Testis (tissue), 2 donors: ENCODE measurements at regions not wholly inside any gene's neighbourhood (a gene's known extent, or its start where the extent isn't known, plus 50 kb on each side); places are given as distances from the start of the nearest gene placed in this dataset.

ENCODE experiments used
- DNase-seq: peaks from one replicate; pipeline ENCODE4 v3.0.0-alpha.2; 2019
- H3K27ac ChIP-seq, 2 donors: fragments of 200-600 bp; sonication (generic); one replicate each; pipeline ENCODE4 v1.5.1; 2019
- H3K27me3 ChIP-seq: fragments of 200-600 bp; sonication (generic); one replicate; pipeline ENCODE4 v1.5.1; 2019
- H3K36me3 ChIP-seq: fragments of 200-600 bp; sonication (generic); one replicate; pipeline ENCODE4 v1.5.1; 2017; ENCODE audit warnings: low read depth; ENCODE audit errors: missing control alignments
- H3K4me1 ChIP-seq: fragments of 200-600 bp; sonication (generic); one replicate; pipeline ENCODE4 v1.5.1; 2019
- H3K4me3 ChIP-seq, 2 donors: fragments of 200-600 bp; sonication (generic); one replicate each; pipeline ENCODE4 v1.5.1; 2017 to 2019
- H3K9me3 ChIP-seq: fragments of 200-600 bp; sonication (generic); one replicate; pipeline ENCODE4 v1.5.1; 2017
- CTCF ChIP-seq, 3 experiments: fragments of 450-650 bp in 2 of 3; fragments of 200-600 bp in 1 of 3; sonication (generic) in 1 of 3; IDR thresholded peaks; one replicate each; pipeline ENCODE4 v1.5.1; 2016 to 2019; ENCODE audit warnings: antibody characterized with exemption in 3 of 3, mild to moderate bottlenecking in 2 of 3, moderate library complexity in 1 of 3
- POLR2A ChIP-seq: fragments of 450-650 bp; IDR thresholded peaks from one replicate; pipeline ENCODE4 v1.6.1; 2017; ENCODE audit warnings: antibody characterized with exemption, mild to moderate bottlenecking, moderate library complexity
- WGBS, 2 donors: methylation state at CpG; one replicate each; pipeline ENCODE4 v1.1.5; 2018; 5-methylcytosine and 5-hydroxymethylcytosine counted together
- intact Hi-C: fragments of 100-400 bp; cut with DNase I; formaldehyde crosslinking; loops from one replicate; pipeline ENCODE4 v1.15.1; 2023; ENCODE audit warnings: low total_unique reads

- no peak for DNase-seq
- no peaks in the 10 kb centered on the region for H3K4me1 ChIP-seq
- intact Hi-C loops, result no loop called here
- WGBS, 2 donors, result 67 to 76% methylated on average over 6 of the region's 6 CpGs
- no peak overlapping the region for H3K27ac ChIP-seq
- H3K4me3 ChIP-seq, result no peak overlapping the region
- no peaks in the 10 kb centered on the region for H3K27me3 ChIP-seq
- no peaks in the 10 kb centered on the region for H3K9me3 ChIP-seq
- no peaks in the 10 kb centered on the region for H3K36me3 ChIP-seq
- TF ChIP-seq CTCF (IDR thresholded peaks at IDR 0.05) (no peak), POLR2A (no peak)
These were observed 60.7 kb upstream of the ITGA4 start for GRCh38 chr2:181396256-181397123.

- intact Hi-C loops, result no loop called here
- no peaks in the 10 kb centered on the region for H3K9me3 ChIP-seq
- 69 to 84% methylated on average over 4 of the region's 4 CpGs for WGBS, 2 donors
These were observed 59.9 kb upstream of the ITGA4 start for GRCh38 chr2:181397331-181397730.

GRCh38 chr2:181398000-181398399, 59.2 kb upstream of the ITGA4 start:
- no peak for DNase-seq
- no peaks in the 10 kb centered on the region for H3K27me3 ChIP-seq
- intact Hi-C loops, result no loop called here

More at GRCh38 chr2:181397331-181397730, 59.9 kb upstream of the ITGA4 start:
- H3K27ac ChIP-seq, result no peak overlapping the region
- no peaks in the 10 kb centered on the region for H3K27me3 ChIP-seq
- no peak for TF ChIP-seq POLR2A
- no peak for TF ChIP-seq CTCF (IDR thresholded peaks at IDR 0.05)
- H3K4me3 ChIP-seq, result no peak overlapping the region
- H3K4me1 ChIP-seq, result no peaks in the 10 kb centered on the region
- DNase-seq, result no peak
- H3K36me3 ChIP-seq, result no peaks in the 10 kb centered on the region

GRCh38 chr2:181399027-181399426, 58.2 kb upstream of the ITGA4 start:
- Histone ChIP-seq H3K36me3 (no peaks in the 10 kb centered on the region), H3K27ac (no peak overlapping the region), H3K9me3 (no peaks in the 10 kb centered on the region), H3K27me3 (no peaks in the 10 kb centered on the region), H3K4me3 (no peak overlapping the region), H3K4me1 (no peaks in the 10 kb centered on the region)
- DNase-seq, result no peak
- no peak for TF ChIP-seq CTCF (IDR thresholded peaks at IDR 0.05)
- TF ChIP-seq POLR2A, result no peak
- WGBS, 2 donors, result 92 to 95% methylated on average over 3 to 4 of the region's 4 CpGs
- intact Hi-C loops, result no loop called here

More at GRCh38 chr2:181398000-181398399, 59.2 kb upstream of the ITGA4 start:
- Histone ChIP-seq H3K27ac (no peak overlapping the region), H3K36me3 (no peaks in the 10 kb centered on the region), H3K4me1 (no peaks in the 10 kb centered on the region), H3K4me3 (no peak overlapping the region), H3K9me3 (no peaks in the 10 kb centered on the region)
- TF ChIP-seq CTCF (IDR thresholded peaks at IDR 0.05), result no peak
- WGBS, 2 donors, result 86 to 87% methylated on average over 1 of the region's 1 CpG

GRCh38 chr2:181404472-181404871, 52.7 kb upstream of the ITGA4 start:
- H3K36me3 ChIP-seq, result no peaks in the 10 kb centered on the region
- DNase-seq, result no peak
- H3K9me3 ChIP-seq, result no peaks in the 10 kb centered on the region
- intact Hi-C loops, result no loop called here
- H3K27me3 ChIP-seq, result no peaks in the 10 kb centered on the region
- no peak overlapping the region for H3K27ac ChIP-seq
- WGBS, 2 donors, result 82 to 88% methylated on average over 1 of the region's 1 CpG
- no peak overlapping the region for H3K4me3 ChIP-seq
- TF ChIP-seq CTCF (IDR thresholded peaks at IDR 0.05) (no peak), POLR2A (no peak)
- H3K4me1 ChIP-seq, result no peaks in the 10 kb centered on the region
